SK-N-SH (cell line): ENCODE measurements at regions not wholly inside any gene's neighbourhood (a gene's known extent, or its start where the extent isn't known, plus 50 kb on each side); places are given as distances from the start of the nearest gene placed in this dataset.

ENCODE experiments used
- CTCF ChIA-PET: fragments of 300-600, 350-600 bp; formaldehyde crosslinking; extraction: SDS; loops from one replicate; lab custom pipeline; 2021; lab: Yijun Ruan, JAX
- POLR2A ChIA-PET: fragments of 350-600 bp; sonication (Branson Sonifier 250); formaldehyde crosslinking; extraction: SDS; loops from one replicate; lab custom pipeline; 2020; ENCODE audit warnings: antibody characterized with exemption, inconsistent platforms; lab: Yijun Ruan, JAX
- DNase-seq: peaks from one replicate; pipeline ENCODE4 v3.0.0; 2012
- H2AFZ ChIP-seq: fragments of 200-600 bp; sonication (generic); 2 replicates; pipeline ENCODE4 v1.8.1; 2016; ENCODE audit warnings: antibody characterized with exemption, mild to moderate bottlenecking, low read depth
- H3F3A ChIP-seq: fragments of 200-600 bp; sonication (generic); replicated peaks from 2 replicates; pipeline ENCODE3; 2016; ENCODE audit warnings: antibody characterized with exemption, mild to moderate bottlenecking; ENCODE audit not compliant: insufficient read depth
- H3K27ac ChIP-seq, 2 experiments: fragments of 200-500 bp in 1 of 2; fragments of 200-600 bp in 1 of 2; sonication (Bioruptor generic) in 1 of 2; sonication (generic), shearing (Covaris generic) in 1 of 2; 2 replicates each; pipeline versions ENCODE4 v1.5.1 to v1.6.1; 2014 to 2016; ENCODE audit warnings: low read depth in 2 of 2, inconsistent platforms in 1 of 2, low read length in 1 of 2, mild to moderate bottlenecking in 1 of 2, mixed read lengths in 1 of 2
- H3K27me3 ChIP-seq: fragments of 200-600 bp; sonication (generic), shearing (Covaris generic); 2 replicates; pipeline ENCODE4 v1.6.1; 2016; ENCODE audit warnings: mixed run types; ENCODE audit not compliant: insufficient read depth
- H3K36me3 ChIP-seq, 2 experiments: fragments of 200-500 bp in 1 of 2; fragments of 200-600 bp in 1 of 2; sonication (Bioruptor generic) in 1 of 2; sonication (generic) in 1 of 2; replicated peaks in 1 of 2; 2 replicates each; pipeline versions ENCODE3 to v1.5.1; 2014 to 2016; ENCODE audit warnings: low read length in 1 of 2, mild to moderate bottlenecking in 1 of 2; ENCODE audit not compliant: insufficient read depth in 2 of 2, control insufficient read depth in 1 of 2
- H3K4me1 ChIP-seq, 2 experiments: fragments of 200-500 bp in 1 of 2; fragments of 200-600 bp in 1 of 2; sonication (Bioruptor generic) in 1 of 2; sonication (generic), shearing (Covaris generic) in 1 of 2; 2 replicates each; pipeline versions ENCODE4 v1.5.1 to v1.6.1; 2014 to 2016; ENCODE audit warnings: low read depth in 1 of 2, low read length in 1 of 2, mixed run types in 1 of 2; ENCODE audit not compliant: insufficient read depth in 2 of 2, control insufficient read depth in 1 of 2
- H3K4me2 ChIP-seq: fragments of 200-600 bp; sonication (generic), shearing (Covaris generic); 2 replicates; pipeline ENCODE4 v1.6.1; 2017; ENCODE audit warnings: mixed run types
- H3K4me3 ChIP-seq, 2 experiments: fragments of 200-500 bp in 1 of 2; fragments of 200-600 bp in 1 of 2; sonication (Bioruptor generic) in 1 of 2; sonication (generic), shearing (Covaris generic) in 1 of 2; 2 replicates each; pipeline versions ENCODE4 v1.5.1 to v1.8.1; 2014 to 2016; ENCODE audit warnings: low read depth in 2 of 2, inconsistent platforms in 1 of 2, low read length in 1 of 2, mild to moderate bottlenecking in 1 of 2, mixed read lengths in 1 of 2, moderate library complexity in 1 of 2
- H3K79me2 ChIP-seq: fragments of 200-600 bp; sonication (generic); 2 replicates; pipeline ENCODE4 v1.8.1; 2017; ENCODE audit warnings: mild to moderate bottlenecking; ENCODE audit not compliant: insufficient read depth
- H3K9ac ChIP-seq: fragments of 200-600 bp; sonication (generic); 2 replicates; pipeline ENCODE4 v1.6.1; 2017; ENCODE audit warnings: mixed run types
- H3K9me2 ChIP-seq: fragments of 200-600 bp; sonication (generic); 2 replicates; pipeline ENCODE4 v1.6.1; 2017; ENCODE audit warnings: mixed run types
- H3K9me3 ChIP-seq: fragments of 200-600 bp; sonication (generic); 2 replicates; pipeline ENCODE4 v1.6.1; 2017; ENCODE audit warnings: mixed run types, mild to moderate bottlenecking, moderate library complexity
- H4K20me1 ChIP-seq: fragments of 200-600 bp; sonication (generic); 2 replicates; pipeline ENCODE4 v1.6.1; 2017; ENCODE audit warnings: mild to moderate bottlenecking, mixed run types; ENCODE audit not compliant: insufficient read depth
- CTCF ChIP-seq: fragments of 200-600 bp; sonication (generic); IDR thresholded peaks from 2 replicates; pipeline ENCODE4 v1.6.1; 2017; ENCODE audit warnings: antibody characterized with exemption, mild to moderate bottlenecking, moderate library complexity
- ELF1 ChIP-seq: IDR thresholded peaks from 2 replicates; pipeline ENCODE4 v1.4.0; 2012
- FOSL2 ChIP-seq: IDR thresholded peaks from 2 replicates; pipeline ENCODE4 v1.4.0; 2012; ENCODE audit warnings: low read depth, mild to moderate bottlenecking, moderate library complexity, borderline replicate concordance
- GATA2 ChIP-seq: sonication (generic); formaldehyde crosslinking; IDR thresholded peaks from 2 replicates; pipeline ENCODE4 v1.5.0; 2020; ENCODE audit warnings: mild to moderate bottlenecking, missing genetic modification reagents
- MEF2A ChIP-seq: IDR thresholded peaks from 2 replicates; pipeline ENCODE4 v1.4.0; 2012; ENCODE audit warnings: low read depth, borderline replicate concordance
- MXI1 ChIP-seq: IDR thresholded peaks from 2 replicates; pipeline ENCODE4 v1.6.1; 2012; ENCODE audit warnings: mild to moderate bottlenecking, low read depth, low read length, improper control_type of control experiment
- NFIC ChIP-seq: IDR thresholded peaks from 2 replicates; pipeline ENCODE4 v1.4.0; 2012; ENCODE audit warnings: borderline replicate concordance
- PBX3 ChIP-seq: IDR thresholded peaks from 2 replicates; pipeline ENCODE4; 2012
- RAD21 ChIP-seq: IDR thresholded peaks from 2 replicates; pipeline ENCODE4 v1.6.1; 2012; ENCODE audit warnings: mild to moderate bottlenecking, low read length
- REST ChIP-seq: IDR thresholded peaks from 2 replicates; pipeline ENCODE4 v1.6.1; 2012; ENCODE audit warnings: mild to moderate bottlenecking, low read depth, low read length, moderate library complexity
- SMC3 ChIP-seq: IDR thresholded peaks from 2 replicates; pipeline ENCODE4 v1.6.1; 2012; ENCODE audit warnings: low read depth, low read length, improper control_type of control experiment
- TAF1 ChIP-seq: IDR thresholded peaks from 2 replicates; pipeline ENCODE4 v1.6.1; 2012; ENCODE audit warnings: low read depth, mild to moderate bottlenecking, low read length, moderate library complexity, borderline replicate concordance
- TCF12 ChIP-seq: IDR thresholded peaks from 2 replicates; pipeline ENCODE4 v1.4.0; 2012
- TEAD4 ChIP-seq: IDR thresholded peaks from 2 replicates; pipeline ENCODE4 v1.4.0; 2012; ENCODE audit warnings: mild to moderate bottlenecking, borderline replicate concordance; ENCODE audit not compliant: insufficient read depth
- USF1 ChIP-seq: IDR thresholded peaks from 2 replicates; pipeline ENCODE4 v1.4.0; 2012; ENCODE audit warnings: low read depth, borderline replicate concordance
- ZBTB33 ChIP-seq: IDR thresholded peaks from 2 replicates; pipeline ENCODE4 v1.4.0; 2012; ENCODE audit warnings: low read depth, borderline replicate concordance
- WGBS: methylation state at CpG from one replicate; pipeline ENCODE4 v1.1.6; 2017; ENCODE audit warnings: low lambda C conversion rate; 5-methylcytosine and 5-hydroxymethylcytosine counted together

GRCh38 chr5:89823046-89823445 is 586.5 kb downstream of the CETN3 start:
- 44% methylated on average over 2 of the region's 2 CpGs for WGBS
- no peaks in the 10 kb centered on the region for H3K4me1 ChIP-seq
- no peak overlapping the region for H3K27ac ChIP-seq
- ChIA-PET CTCF (no interaction called here), POLR2A (no interaction called here)
- DNase-seq: no peak
- no peaks in the 10 kb centered on the region for H3K79me2 ChIP-seq
- no peaks in the 10 kb centered on the region for H4K20me1 ChIP-seq
- no peaks in the 10 kb centered on the region for H3K27me3 ChIP-seq
- no peak overlapping the region for H3K4me2 ChIP-seq
- H3F3A ChIP-seq: no peaks in the 10 kb centered on the region
- H3K9ac ChIP-seq: no peak overlapping the region
- no peaks in the 10 kb centered on the region for H3K9me3 ChIP-seq
- H3K4me3 ChIP-seq: no peak overlapping the region
- no peaks in the 10 kb centered on the region for H3K36me3 ChIP-seq
- TF ChIP-seq FOSL2 (no peak), PBX3 (no peak), ELF1 (no peak), SMC3 (no peak), TCF12 (no peak), CTCF (no peak), ZBTB33 (no peak), MXI1 (no peak), TAF1 (no peak), NFIC (no peak)
- 0 out of 2 replicates have a peak, but pooled peaks cover 4% of the 10 kb centered on the region for H3K9me2 ChIP-seq
- H2AFZ ChIP-seq: no peak overlapping the region

- Histone ChIP-seq H3K36me3 (no peaks in the 10 kb centered on the region), H3K9me3 (no peaks in the 10 kb centered on the region), H3K4me1 (no peaks in the 10 kb centered on the region), H3K27ac (no peak overlapping the region), H3K4me2 (no peak overlapping the region), H3K4me3 (no peak overlapping the region), H3K79me2 (no peaks in the 10 kb centered on the region), H3K9ac (no peak overlapping the region), H2AFZ (no peak overlapping the region), H3K27me3 (no peaks in the 10 kb centered on the region), H3K9me2 (0 out of 2 replicates have a peak, but pooled peaks cover 4% of the 10 kb centered on the region), H3F3A (no peaks in the 10 kb centered on the region), H4K20me1 (no peaks in the 10 kb centered on the region)
- ChIA-PET CTCF (no interaction called here), POLR2A (no interaction called here)
- no peak for DNase-seq
- whole genome bisulfite sequencing: 58% methylated on average over 4 of the region's 4 CpGs
- no peak for TF ChIP-seq GATA2 (CRISPR knock-in tag)
- TF ChIP-seq TEAD4: no peak
- TF ChIP-seq USF1: no peak
- TF ChIP-seq ZBTB33: no peak
- no peak for TF ChIP-seq REST
- no peak for TF ChIP-seq RAD21
- TF ChIP-seq TCF12: no peak
- no peak for TF ChIP-seq MEF2A
These were observed 591.7 kb downstream of the CETN3 start for GRCh38 chr5:89817841-89818240.
